ENCODE measurements at regions not wholly inside any gene's neighbourhood (a gene's known extent, or its start where the extent isn't known, plus 50 kb on each side); places are given as distances from the start of the nearest gene placed in this dataset.

DNA sequence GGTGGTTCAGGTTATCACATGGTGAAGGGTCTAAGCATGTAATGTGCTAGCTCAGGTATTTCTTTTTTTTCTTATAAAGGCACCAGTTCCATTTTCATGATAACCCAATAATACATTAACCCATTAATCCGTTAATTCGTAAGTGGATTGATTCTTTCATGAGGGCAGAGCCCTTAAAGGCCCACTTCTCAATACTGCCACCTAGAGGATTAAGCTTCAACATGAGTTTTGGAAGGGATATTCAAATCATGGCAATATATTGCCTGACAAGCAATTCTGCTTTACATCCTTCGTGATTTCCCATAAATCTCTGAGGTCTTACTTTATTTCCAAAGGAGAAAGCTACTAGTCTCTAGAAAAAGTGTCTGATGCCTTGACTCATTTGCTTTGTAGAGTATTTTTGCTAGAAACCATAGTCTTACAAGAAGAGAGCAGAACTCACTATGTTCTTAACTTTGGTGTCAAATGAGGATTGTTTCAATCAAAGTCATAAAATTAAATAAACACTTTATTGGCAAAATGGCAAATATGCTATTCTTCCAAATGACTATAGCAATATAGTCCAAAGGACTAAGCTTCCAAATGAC, 271.3 kb downstream of the KCNS3 start:
- intact Hi-C loops (cut with micrococcal nuclease): loop anchor here (1.0 kb wide), 2 partner anchors 298 to 430 kb away; no protein-coding TSS in a partner anchor
- dilution Hi-C loops (cut with MboI; ENCODE audit: extremely low pct_ligation_motif_present, low sequenced_read_pairs): no loop called here

DNA sequence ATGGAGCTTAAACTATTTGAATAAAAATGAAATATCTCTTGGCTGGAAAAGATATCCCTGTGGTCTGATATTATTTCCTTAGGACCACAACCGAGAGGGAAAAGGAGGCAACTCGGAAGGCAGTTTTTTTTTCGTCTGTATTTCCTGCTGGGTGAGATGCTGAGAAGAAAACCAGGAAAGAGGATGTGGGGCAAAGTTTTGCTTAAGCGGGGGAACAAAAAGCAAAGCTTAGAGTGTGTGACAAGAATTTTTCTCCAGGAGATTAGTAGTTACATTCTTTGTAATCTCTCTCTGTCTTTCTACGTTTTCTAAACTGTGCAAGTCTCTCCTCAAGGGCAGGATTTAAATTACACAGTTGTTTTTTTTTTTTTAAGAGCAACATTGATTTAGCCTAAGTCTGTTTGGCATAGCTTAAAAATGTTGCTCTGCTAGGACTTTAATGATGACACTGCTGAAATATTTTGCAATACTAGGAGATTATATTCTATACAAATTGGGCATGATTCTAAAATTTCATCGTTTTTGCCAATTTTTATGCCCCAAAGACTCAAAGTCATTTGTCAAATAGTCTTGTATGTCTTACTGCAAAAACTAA, 258.5 kb downstream of the KCNS3 start:
- H3K4me2 ChIP-seq (ENCODE audit: insufficient read depth, low read length): no peak overlapping the region
- DNase-seq (ENCODE audit: low read depth, low spot score): no peak
- no peaks in the 10 kb centered on the region for H3K9me3 ChIP-seq (replicated peaks; ENCODE audit: control insufficient read depth, insufficient read depth, low read length)
- intact Hi-C loops (cut with micrococcal nuclease) (no loop called here), dilution Hi-C loops (cut with MboI; ENCODE audit: extremely low pct_ligation_motif_present, low sequenced_read_pairs) (no loop called here)
- no peaks in the 10 kb centered on the region for H3K36me3 ChIP-seq (ENCODE audit: control insufficient read depth in 2 of 2, extremely low read depth in 1 of 2, insufficient read depth in 2 of 2, low read length in 2 of 2)
- TF ChIP-seq EZH2 (IDR thresholded peaks at IDR 0.05; ENCODE audit: borderline replicate concordance, low read depth, low read length, severe bottlenecking) (no peak), MYC (IDR thresholded peaks at IDR 0.05; ENCODE audit: low read depth, low read length) (no peak), POLR2AphosphoS5 (IDR thresholded peaks at IDR 0.05; ENCODE audit: insufficient read depth, low read depth, low read length) (no peak), GATA2 (IDR thresholded peaks at IDR 0.05; ENCODE audit: insufficient read depth, insufficient read length, low read depth, low read length) (no peak)
- H3K9ac ChIP-seq (replicated peaks; ENCODE audit: extremely low read depth, insufficient read depth, low read length): no peak overlapping the region
- no TSS peak for BruUV-seq (replicated peaks)
- H3K4me1 ChIP-seq (ENCODE audit: control insufficient read depth, extremely low read depth, insufficient read depth, low read length): no peaks in the 10 kb centered on the region
- H3K4me3 ChIP-seq (replicated peaks in 1 of 3; ENCODE audit: insufficient read depth in 1 of 3, low read depth in 1 of 3, low read length in 3 of 3): no peak overlapping the region
- no peaks in the 10 kb centered on the region for H3K79me2 ChIP-seq (ENCODE audit: control insufficient read depth, insufficient read depth, low read length)
- no peak overlapping the region for H3K27ac ChIP-seq (ENCODE audit: insufficient read depth, low read depth, low read length)
- FAIRE-seq: no peak
- no peak overlapping the region for H2AFZ ChIP-seq (ENCODE audit: low read depth, low read length)
- no peaks in the 10 kb centered on the region for H4K20me1 ChIP-seq (replicated peaks; ENCODE audit: control insufficient read depth, extremely low read depth, insufficient read depth, low read length)
- ChIA-PET POLR2A (no interaction called here), CTCF (interaction anchor here (1.0 to 3.2 kb wide), 3 partner anchors 11 to 17 kb away, joined by 3 to 19 read pairs (median 11); no protein-coding TSS in a partner anchor)
- no peaks in the 10 kb centered on the region for H3K9me1 ChIP-seq (replicated peaks; ENCODE audit: control insufficient read depth, extremely low read depth, insufficient read depth, low read length)
- H3K27me3 ChIP-seq (ENCODE audit: control insufficient read depth in 2 of 2, insufficient read depth in 2 of 2, low read length in 2 of 2): no peaks in the 10 kb centered on the region

More for the DNA sequence above, 271.3 kb downstream of the KCNS3 start:
- Histone ChIP-seq H3K27ac (ENCODE audit: insufficient read depth, low read depth, low read length) (no peak overlapping the region), H3K9me3 (replicated peaks; ENCODE audit: control insufficient read depth, insufficient read depth, low read length) (no peaks in the 10 kb centered on the region), H3K27me3 (ENCODE audit: control insufficient read depth in 2 of 2, insufficient read depth in 2 of 2, low read length in 2 of 2) (peaks cover 1 to 3% of the 10 kb centered on the region in 2 experiments), H3K4me3 (replicated peaks in 1 of 3; ENCODE audit: insufficient read depth in 1 of 3, low read depth in 1 of 3, low read length in 3 of 3) (no peak overlapping the region), H2AFZ (ENCODE audit: low read depth, low read length) (no peak overlapping the region), H3K79me2 (ENCODE audit: control insufficient read depth, insufficient read depth, low read length) (no peaks in the 10 kb centered on the region), H3K36me3 (ENCODE audit: control insufficient read depth in 2 of 2, extremely low read depth in 1 of 2, insufficient read depth in 2 of 2, low read length in 2 of 2) (no peaks in the 10 kb centered on the region), H3K4me2 (ENCODE audit: insufficient read depth, low read length) (no peak overlapping the region), H4K20me1 (replicated peaks; ENCODE audit: control insufficient read depth, extremely low read depth, insufficient read depth, low read length) (no peaks in the 10 kb centered on the region), H3K9me1 (replicated peaks; ENCODE audit: control insufficient read depth, extremely low read depth, insufficient read depth, low read length) (no peaks in the 10 kb centered on the region), H3K4me1 (ENCODE audit: control insufficient read depth, extremely low read depth, insufficient read depth, low read length) (no peaks in the 10 kb centered on the region), H3K9ac (replicated peaks; ENCODE audit: extremely low read depth, insufficient read depth, low read length) (no peak overlapping the region)
- peak; percentile 78 for FAIRE-seq
- ChIA-PET CTCF (interaction anchor here (0.6 to 1.9 kb wide), 31 partner anchors 9 to 685 kb away, joined by 3 to 19 read pairs (median 4); no protein-coding TSS in a partner anchor), POLR2A (no interaction called here)
- BruUV-seq (replicated peaks): no TSS peak
- peak; percentile 60 for DNase-seq (ENCODE audit: low read depth, low spot score)
- TF ChIP-seq POLR2A (IDR thresholded peaks at IDR 0.05; ENCODE audit: low read depth, low read length): no peak
- TF ChIP-seq, protein P1, sequence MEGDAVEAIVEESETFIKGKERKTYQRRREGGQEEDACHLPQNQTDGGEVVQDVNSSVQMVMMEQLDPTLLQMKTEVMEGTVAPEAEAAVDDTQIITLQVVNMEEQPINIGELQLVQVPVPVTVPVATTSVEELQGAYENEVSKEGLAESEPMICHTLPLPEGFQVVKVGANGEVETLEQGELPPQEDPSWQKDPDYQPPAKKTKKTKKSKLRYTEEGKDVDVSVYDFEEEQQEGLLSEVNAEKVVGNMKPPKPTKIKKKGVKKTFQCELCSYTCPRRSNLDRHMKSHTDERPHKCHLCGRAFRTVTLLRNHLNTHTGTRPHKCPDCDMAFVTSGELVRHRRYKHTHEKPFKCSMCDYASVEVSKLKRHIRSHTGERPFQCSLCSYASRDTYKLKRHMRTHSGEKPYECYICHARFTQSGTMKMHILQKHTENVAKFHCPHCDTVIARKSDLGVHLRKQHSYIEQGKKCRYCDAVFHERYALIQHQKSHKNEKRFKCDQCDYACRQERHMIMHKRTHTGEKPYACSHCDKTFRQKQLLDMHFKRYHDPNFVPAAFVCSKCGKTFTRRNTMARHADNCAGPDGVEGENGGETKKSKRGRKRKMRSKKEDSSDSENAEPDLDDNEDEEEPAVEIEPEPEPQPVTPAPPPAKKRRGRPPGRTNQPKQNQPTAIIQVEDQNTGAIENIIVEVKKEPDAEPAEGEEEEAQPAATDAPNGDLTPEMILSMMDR (IDR thresholded peaks at IDR 0.05; ENCODE audit: extremely low read depth in 1 of 2, insufficient read depth in 1 of 2, low read depth in 1 of 2, low read length in 2 of 2): peak; percentile 39 to 66

Data from endothelial cell of umbilical vein (primary cell).